IPS DF 6.9 (cell line): ENCODE measurements at regions not wholly inside any gene's neighbourhood (a gene's known extent, or its start where the extent isn't known, plus 50 kb on each side); places are given as distances from the start of the nearest gene placed in this dataset.

Experiments used
- DNase-seq: peaks from one replicate; pipeline ENCODE4 v3.0.0-alpha.2; 2013; ENCODE audit warnings: low read depth, low spot score
- H3K27ac ChIP-seq: one replicate; pipeline ENCODE4 v1.5.1; 2013; ENCODE audit warnings: low read length, control low read depth
- H3K27me3 ChIP-seq: 2 replicates; pipeline ENCODE4 v1.6.1; 2013; ENCODE audit warnings: mild to moderate bottlenecking, low read length; ENCODE audit not compliant: control insufficient read depth, insufficient read depth
- H3K36me3 ChIP-seq: 2 replicates; pipeline ENCODE4 v1.6.1; 2013; ENCODE audit warnings: low read length; ENCODE audit not compliant: control insufficient read depth, insufficient read depth
- H3K4me1 ChIP-seq: 2 replicates; pipeline ENCODE4 v1.6.1; 2013; ENCODE audit warnings: low read length; ENCODE audit not compliant: control insufficient read depth, insufficient read depth
- H3K4me3 ChIP-seq: 2 replicates; pipeline ENCODE4 v1.5.1; 2013; ENCODE audit warnings: mild to moderate bottlenecking, low read length
- H3K9me3 ChIP-seq: 2 replicates; pipeline ENCODE4 v1.6.1; 2013; ENCODE audit warnings: low read length, inconsistent platforms; ENCODE audit not compliant: control insufficient read depth, insufficient read depth
- WGBS: extraction: QIAGEN DNeasy Blood & Tissue Kit; methylation state at CpG from one replicate; pipeline ENCODE4 v1.1.7; 2013; ENCODE audit warnings: mixed read lengths, missing lambda C conversion rate; ENCODE audit not compliant: insufficient read length, insufficient coverage; 5-methylcytosine and 5-hydroxymethylcytosine counted together

DNA sequence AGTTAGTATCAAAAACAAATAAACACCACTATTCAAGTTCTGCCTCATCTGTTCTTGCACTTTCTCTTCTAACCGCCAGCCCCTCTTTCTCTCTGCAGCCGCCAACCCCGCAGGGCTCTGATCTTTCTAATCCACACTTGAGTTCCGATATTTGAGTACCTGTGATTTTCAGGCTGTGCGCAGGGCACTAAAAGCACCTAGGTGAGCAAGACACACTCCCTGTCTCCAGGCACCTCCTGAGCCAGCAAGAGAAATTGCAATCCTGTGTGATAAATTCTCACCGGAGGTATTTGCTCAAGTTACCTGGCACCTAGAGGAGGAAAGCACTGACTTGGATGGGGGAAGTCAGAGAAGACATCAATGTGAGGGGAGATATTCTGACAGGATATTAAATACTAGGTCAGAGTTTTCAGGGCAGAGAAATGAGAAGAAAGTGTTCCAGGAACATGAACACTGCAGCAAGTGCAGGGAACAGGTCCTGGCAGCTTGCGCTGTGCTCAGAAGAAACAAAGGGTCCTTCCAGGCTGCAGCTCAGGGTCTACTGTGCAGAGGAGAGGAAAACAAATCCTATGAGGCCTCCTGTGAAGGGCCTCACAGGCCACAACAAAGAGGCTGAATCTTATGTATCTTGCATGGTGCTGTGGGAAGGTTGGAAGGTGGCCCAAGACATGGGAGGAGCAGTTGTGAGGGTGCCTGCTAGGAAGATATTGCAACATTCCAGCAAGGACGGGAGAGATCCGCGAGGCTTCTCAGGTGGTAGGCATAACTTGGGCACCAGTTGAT is 568.7 kb upstream of the MGMT start:
- H3K36me3 ChIP-seq: no peaks in the 10 kb centered on the region
- no peaks in the 10 kb centered on the region for H3K9me3 ChIP-seq
- no peaks in the 10 kb centered on the region for H3K27me3 ChIP-seq
- H3K4me3 ChIP-seq: no peak overlapping the region
- no CpG with 5 or more reads among the region's 10 CpGs for WGBS
- no peaks in the 10 kb centered on the region for H3K4me1 ChIP-seq
- DNase-seq: no peak
- H3K27ac ChIP-seq: no peak overlapping the region

DNA sequence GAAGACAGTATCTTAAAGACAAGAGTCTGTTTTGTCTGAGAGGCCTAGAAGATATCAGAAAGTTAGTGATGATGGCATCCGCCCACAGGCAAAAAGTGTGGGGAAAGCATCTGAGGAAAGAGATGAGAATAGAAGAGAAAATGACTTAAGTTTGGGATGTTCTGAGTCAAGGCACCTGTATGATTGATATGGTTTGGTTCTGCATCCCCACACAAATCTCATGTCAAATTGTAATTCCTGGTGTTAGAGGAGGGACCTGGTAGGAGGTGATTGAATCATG is 568.2 kb upstream of the MGMT start:
- no peak for DNase-seq
- WGBS: no CpG with 5 or more reads among the region's 1 CpG
- no peaks in the 10 kb centered on the region for H3K27me3 ChIP-seq
- H3K36me3 ChIP-seq: no peaks in the 10 kb centered on the region
- no peak overlapping the region for H3K4me3 ChIP-seq
- H3K4me1 ChIP-seq: no peaks in the 10 kb centered on the region
- no peak overlapping the region for H3K27ac ChIP-seq
- no peaks in the 10 kb centered on the region for H3K9me3 ChIP-seq

DNA sequence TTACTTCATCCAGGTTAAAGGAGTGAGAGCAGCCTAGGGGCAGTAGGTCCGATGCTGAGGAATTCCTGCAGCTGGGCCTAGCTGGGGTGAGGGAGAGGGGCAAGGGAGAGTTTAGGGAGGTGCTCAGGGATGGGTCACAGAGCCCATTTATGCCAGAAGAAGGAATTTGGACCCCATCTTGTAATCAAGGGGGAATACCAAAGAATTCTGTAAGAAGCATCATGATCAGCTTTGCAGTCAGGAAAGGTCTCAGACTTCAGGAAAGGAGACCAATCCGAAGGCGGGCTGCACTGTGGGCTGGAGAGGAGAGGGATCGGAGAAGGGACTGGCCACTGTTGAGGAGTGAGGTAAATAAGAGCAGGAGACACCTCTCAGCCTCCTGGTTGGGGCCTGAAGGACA is 566.6 kb upstream of the MGMT start:
- Histone ChIP-seq H3K27me3 (no peaks in the 10 kb centered on the region), H3K4me1 (no peaks in the 10 kb centered on the region), H3K4me3 (no peak overlapping the region), H3K36me3 (no peaks in the 10 kb centered on the region), H3K9me3 (no peaks in the 10 kb centered on the region), H3K27ac (no peak overlapping the region)
- no peak for DNase-seq
- no CpG with 5 or more reads among the region's 4 CpGs for WGBS

DNA sequence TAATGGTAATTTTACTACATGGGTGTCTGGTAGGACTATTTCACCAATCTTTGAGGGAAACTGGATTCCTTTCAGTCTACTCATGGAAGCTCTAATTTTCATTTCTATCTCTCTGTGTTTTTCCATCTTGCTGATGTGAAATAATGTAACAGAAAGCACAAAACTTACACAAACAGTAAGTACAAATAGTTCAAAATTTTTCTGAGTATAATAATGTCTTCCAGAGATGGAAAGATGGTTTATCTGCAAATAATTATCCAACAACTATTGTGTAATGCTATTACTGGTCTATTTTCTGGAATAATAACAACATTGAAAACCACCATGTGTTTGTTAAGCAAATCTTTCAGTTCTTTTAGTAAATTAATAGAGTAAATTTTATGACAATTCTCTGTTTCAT is 565.8 kb upstream of the MGMT start:
- H3K9me3 ChIP-seq: no peaks in the 10 kb centered on the region
- H3K4me3 ChIP-seq: no peak overlapping the region
- no peaks in the 10 kb centered on the region for H3K36me3 ChIP-seq
- no peaks in the 10 kb centered on the region for H3K27me3 ChIP-seq
- no peaks in the 10 kb centered on the region for H3K4me1 ChIP-seq
- DNase-seq: no peak
- no peak overlapping the region for H3K27ac ChIP-seq

DNA sequence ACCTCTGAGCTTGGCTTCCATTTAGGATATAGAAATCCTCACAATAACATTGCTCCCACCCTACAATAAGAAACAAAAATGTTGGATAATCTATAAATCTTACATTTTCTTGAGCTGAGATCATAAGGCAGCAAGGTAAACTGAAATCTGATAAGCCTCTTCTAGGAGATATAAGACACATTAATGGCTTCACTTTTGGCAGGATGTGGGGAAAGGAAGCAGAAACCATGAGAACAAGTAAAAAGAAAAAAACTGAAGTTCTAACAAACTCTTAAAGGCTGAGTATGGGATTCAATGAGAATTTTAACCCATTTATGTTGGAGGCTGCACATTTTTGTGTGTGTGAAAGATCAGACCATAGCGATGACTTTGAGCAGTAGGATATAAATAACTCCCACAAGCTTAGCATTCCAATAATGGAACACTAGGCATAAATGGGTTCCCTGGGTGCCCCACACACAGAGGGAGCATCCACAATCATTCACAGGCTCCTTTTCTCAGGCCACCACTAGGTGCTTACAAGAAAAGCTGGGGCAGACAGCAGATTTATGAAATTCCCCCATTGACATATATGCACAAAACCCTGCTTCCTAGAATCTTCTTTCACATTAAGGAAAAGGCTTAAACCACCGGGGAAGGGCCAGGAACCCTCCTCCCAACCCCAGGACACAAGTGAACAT is 564.9 kb upstream of the MGMT start:
- no peaks in the 10 kb centered on the region; the same call in 1 of the 2 replicates for H3K9me3 ChIP-seq
- H3K4me3 ChIP-seq: no peak overlapping the region
- H3K36me3 ChIP-seq: no peaks in the 10 kb centered on the region
- no peak for DNase-seq
- no peaks in the 10 kb centered on the region for H3K27me3 ChIP-seq
- no CpG with 5 or more reads among the region's 2 CpGs for WGBS
- H3K27ac ChIP-seq: no peak overlapping the region
- H3K4me1 ChIP-seq: peaks cover 1% of the 10 kb centered on the region; the same call in 1 of the 2 replicates

DNA sequence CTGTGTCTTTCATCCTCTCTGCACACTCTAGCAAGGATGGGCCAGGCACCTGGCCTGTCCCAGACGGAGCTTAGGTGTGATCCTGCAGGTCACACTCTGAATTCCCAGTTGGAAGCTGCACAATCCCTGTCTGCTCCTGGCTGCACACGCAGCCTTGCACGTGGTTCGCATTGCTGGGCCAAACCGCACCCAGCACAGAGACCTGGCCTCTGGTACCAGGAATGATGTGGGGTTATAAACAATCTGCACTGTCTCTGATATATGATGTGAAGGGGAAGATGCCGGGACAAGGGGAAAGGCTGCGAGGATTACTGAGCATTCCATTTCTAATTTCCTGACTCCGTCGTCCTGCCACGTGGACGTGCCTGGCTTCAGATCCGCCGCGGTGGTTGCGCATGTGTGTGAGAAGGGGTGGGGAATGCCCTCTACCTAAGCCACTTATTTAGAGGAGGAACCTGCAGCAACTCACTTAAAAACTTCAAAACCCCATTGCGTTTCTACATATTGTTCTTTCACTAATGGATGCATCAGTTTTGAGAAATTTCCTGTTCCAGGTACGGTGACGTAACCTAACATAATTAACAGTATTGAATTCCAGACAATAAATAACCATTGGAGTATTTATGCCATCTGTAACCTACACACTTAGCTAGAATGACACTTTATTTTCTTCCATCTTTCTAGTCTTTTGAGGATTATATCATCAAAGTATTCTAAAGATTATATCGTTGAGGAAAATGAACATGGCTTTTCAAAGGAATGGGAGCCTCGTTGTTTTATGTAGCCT is 559.7 kb upstream of the MGMT start:
- Histone ChIP-seq H3K27ac (no peak overlapping the region), H3K27me3 (no peaks in the 10 kb centered on the region), H3K9me3 (no peaks in the 10 kb centered on the region; the same call in 1 of the 2 replicates)

DNA sequence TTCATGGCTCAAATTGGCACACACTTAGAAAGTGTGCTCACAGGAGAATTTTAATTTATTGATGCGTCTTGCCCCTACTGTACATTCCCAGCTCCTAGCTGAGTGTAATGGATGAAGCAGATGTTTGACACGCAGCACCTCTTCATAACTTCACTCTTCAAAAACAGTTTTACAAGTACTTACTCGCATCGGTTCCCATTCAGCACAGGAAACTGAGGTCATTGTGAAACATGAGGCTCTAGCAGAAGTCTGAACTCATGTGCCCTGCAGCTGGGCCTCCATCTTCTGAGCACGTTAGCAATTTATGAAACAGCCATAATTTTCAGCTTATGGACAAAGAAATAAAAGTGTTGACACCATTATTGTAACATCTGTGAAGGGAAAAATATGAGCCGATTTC is 558.9 kb upstream of the MGMT start:
- no peak for DNase-seq
- no peaks in the 10 kb centered on the region for H3K27me3 ChIP-seq
- H3K4me1 ChIP-seq: peaks cover 1% of the 10 kb centered on the region; the same call in 1 of the 2 replicates
- no peak overlapping the region for H3K4me3 ChIP-seq
- no peaks in the 10 kb centered on the region; the same call in 1 of the 2 replicates for H3K9me3 ChIP-seq
- WGBS: no CpG with 5 or more reads among the region's 6 CpGs
- no peak overlapping the region for H3K27ac ChIP-seq
- H3K36me3 ChIP-seq: no peaks in the 10 kb centered on the region

More for the DNA sequence above, 559.7 kb upstream of the MGMT start:
- Histone ChIP-seq H3K36me3 (no peaks in the 10 kb centered on the region), H3K4me1 (peaks cover 1% of the 10 kb centered on the region; the same call in 1 of the 2 replicates), H3K4me3 (no peak overlapping the region)
- no CpG with 5 or more reads among the region's 20 CpGs for WGBS
- no peak for DNase-seq

DNA sequence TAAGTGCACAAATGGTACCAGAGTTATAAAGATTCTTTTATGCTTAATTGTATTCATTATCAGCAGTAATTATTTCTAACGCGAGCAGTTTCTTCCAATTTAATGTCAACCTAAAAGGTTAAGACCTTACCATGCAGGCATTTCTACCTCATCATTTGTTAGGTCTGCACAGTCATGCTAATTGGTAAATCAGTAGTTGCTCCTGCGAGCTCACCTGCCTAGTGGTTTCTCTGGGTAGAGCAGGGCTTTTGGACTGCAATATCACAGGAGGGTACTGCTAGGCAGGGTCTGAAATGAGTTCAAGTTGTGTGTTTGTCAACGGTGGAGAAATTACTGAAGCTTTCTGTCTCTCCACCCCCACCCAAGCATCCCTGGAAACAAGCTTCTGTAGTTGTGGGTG is 558.5 kb upstream of the MGMT start:
- H3K36me3 ChIP-seq: no peaks in the 10 kb centered on the region
- no peaks in the 10 kb centered on the region; the same call in 1 of the 2 replicates for H3K9me3 ChIP-seq
- peaks cover 1% of the 10 kb centered on the region; the same call in 1 of the 2 replicates for H3K4me1 ChIP-seq
- DNase-seq: no peak
- no peaks in the 10 kb centered on the region for H3K27me3 ChIP-seq
- no CpG with 5 or more reads among the region's 4 CpGs for WGBS
- no peak overlapping the region for H3K27ac ChIP-seq
- H3K4me3 ChIP-seq: no peak overlapping the region

DNA sequence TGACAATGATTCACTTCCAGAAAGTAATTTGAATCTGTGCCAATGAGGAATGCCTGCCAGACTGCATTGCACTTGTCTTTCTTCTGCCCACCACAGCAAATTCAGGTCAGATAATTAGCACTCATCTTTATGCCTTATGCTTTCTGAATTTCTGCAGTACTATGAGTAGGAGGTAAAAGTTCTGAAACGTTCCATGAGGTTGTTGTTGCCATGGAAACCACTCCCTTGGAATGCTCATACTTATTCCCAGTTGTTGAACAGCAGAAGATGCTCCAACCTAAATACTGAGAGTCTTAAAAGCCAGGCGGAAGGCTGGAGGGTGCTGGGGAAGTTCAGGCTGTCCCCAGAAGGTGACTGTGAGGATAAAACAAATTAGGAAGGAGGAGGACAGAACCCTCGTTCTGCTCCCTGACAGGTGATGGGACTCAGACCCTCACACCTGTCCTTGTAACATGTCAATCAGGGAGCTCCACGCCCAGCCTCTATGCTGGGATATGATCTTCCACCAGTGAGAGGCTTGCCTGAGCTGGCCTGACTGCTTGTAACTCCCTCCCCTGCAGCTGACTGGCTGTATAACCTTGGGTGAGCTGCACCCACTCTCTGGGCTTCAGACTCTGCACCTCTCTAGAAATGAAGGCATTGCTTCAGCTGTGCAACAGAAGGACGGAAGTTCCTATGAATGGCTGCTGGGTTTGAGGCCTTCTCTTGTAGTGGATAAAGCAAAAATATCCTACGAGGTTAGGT is 554.3 kb upstream of the MGMT start:
- Histone ChIP-seq H3K27ac (no peak overlapping the region), H3K36me3 (no peaks in the 10 kb centered on the region), H3K4me3 (no peak overlapping the region), H3K4me1 (no peaks in the 10 kb centered on the region), H3K27me3 (no peaks in the 10 kb centered on the region), H3K9me3 (no peaks in the 10 kb centered on the region)
- no CpG with 5 or more reads among the region's 6 CpGs for WGBS
- no peak for DNase-seq

DNA sequence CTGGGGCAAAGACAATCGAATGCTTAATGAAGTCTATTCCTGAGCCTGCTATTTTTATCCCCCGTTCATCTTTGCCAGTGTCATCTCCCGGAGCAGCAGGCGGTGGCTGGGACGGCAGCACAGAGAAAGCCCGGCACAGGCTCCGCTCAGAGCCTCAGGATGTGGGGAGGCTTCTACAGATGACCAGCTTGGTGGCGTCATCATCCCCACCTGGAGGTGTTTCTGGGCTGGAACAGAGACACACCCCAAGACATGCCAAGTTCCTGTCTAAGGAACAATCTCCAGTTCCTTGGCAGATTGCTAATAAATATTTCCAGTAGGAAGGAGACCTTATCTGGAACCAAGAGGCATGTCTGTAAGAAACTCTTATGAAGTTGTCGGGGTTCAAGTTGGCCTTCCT is 552.4 kb upstream of the MGMT start:
- Histone ChIP-seq H3K4me3 (no peak overlapping the region), H3K9me3 (no peaks in the 10 kb centered on the region), H3K27ac (no peak overlapping the region), H3K27me3 (no peaks in the 10 kb centered on the region), H3K36me3 (no peaks in the 10 kb centered on the region), H3K4me1 (no peaks in the 10 kb centered on the region)
- no CpG with 5 or more reads among the region's 9 CpGs for WGBS
- no peak for DNase-seq
